HEK293 (cell line): ENCODE measurements at regions not wholly inside any gene's neighbourhood (a gene's known extent, or its start where the extent isn't known, plus 50 kb on each side); places are given as distances from the start of the nearest gene placed in this dataset.

Experiments used
- CTCF ChIA-PET: fragments of 350-600 bp; formaldehyde crosslinking; extraction: SDS; loops from one replicate; lab custom pipeline; 2021; ENCODE audit warnings: antibody characterized with exemption; lab: Yijun Ruan, JAX
- POLR2A ChIA-PET: fragments of 300-600 bp; formaldehyde crosslinking; extraction: SDS; loops from one replicate; lab custom pipeline; 2020; ENCODE audit warnings: antibody characterized with exemption, inconsistent platforms; lab: Yijun Ruan, JAX
- H3K27ac ChIP-seq: fragments of 200-500 bp; sonication (Bioruptor generic); 2 replicates; pipeline ENCODE4 v1.5.1; 2014; ENCODE audit warnings: low read depth, low read length, control low read depth, inconsistent platforms; ENCODE audit errors: extremely low read depth
- H3K36me3 ChIP-seq, 2 experiments: fragments of 200-500 bp in 1 of 2; sonication (Bioruptor generic) in 1 of 2; 1 replicate in 1 of 2; 2 replicates in 1 of 2; pipeline ENCODE4 v1.5.1; 2014 to 2017; ENCODE audit warnings: inconsistent platforms in 2 of 2, low read length in 2 of 2; ENCODE audit not compliant: control insufficient read depth in 2 of 2, insufficient read depth in 1 of 2
- H3K4me1 ChIP-seq: fragments of 200-500 bp; sonication (Bioruptor generic); 2 replicates; pipeline ENCODE4 v1.5.1; 2014; ENCODE audit warnings: mild to moderate bottlenecking, low read length, inconsistent platforms; ENCODE audit not compliant: control insufficient read depth, insufficient read depth
- H3K4me3 ChIP-seq: 2 replicates; pipeline ENCODE4 v1.5.1; 2011; ENCODE audit warnings: low read depth, mild to moderate bottlenecking, control low read depth, low read length, moderate library complexity
- H3K9me3 ChIP-seq: fragments of 200-500 bp; sonication (Bioruptor generic); 2 replicates; pipeline ENCODE4 v1.5.1; 2014; ENCODE audit warnings: low read depth, low read length, inconsistent platforms; ENCODE audit not compliant: control insufficient read depth, insufficient read depth
- ATF2 ChIP-seq: fragments of 450-650 bp; formaldehyde crosslinking; IDR thresholded peaks from 2 replicates; pipeline ENCODE4 v1.5.1; 2016; ENCODE audit warnings: missing biosample characterization, missing genetic modification characterization, low read depth
- BCL11A ChIP-seq: fragments of 450-650 bp; formaldehyde crosslinking; IDR thresholded peaks from 2 replicates; pipeline ENCODE4 v1.5.1; 2016; ENCODE audit warnings: low read depth, missing biosample characterization, missing genetic modification characterization
- EGR2 ChIP-seq: fragments of 450-650 bp; formaldehyde crosslinking; IDR thresholded peaks from 2 replicates; pipeline ENCODE4 v1.5.1; 2016; ENCODE audit warnings: low read depth, missing biosample characterization, missing genetic modification characterization
- FEZF1 ChIP-seq: fragments of 450-650 bp; formaldehyde crosslinking; IDR thresholded peaks from 2 replicates; pipeline ENCODE4 v1.5.1; 2016; ENCODE audit warnings: missing biosample characterization, missing genetic modification characterization
- MZF1 ChIP-seq: fragments of 450-650 bp; formaldehyde crosslinking; IDR thresholded peaks from 2 replicates; pipeline ENCODE4 v1.5.1; 2017; ENCODE audit warnings: missing biosample characterization, missing genetic modification characterization, borderline replicate concordance
- SETDB1 ChIP-seq: IDR thresholded peaks from one replicate; pipeline ENCODE4 v1.6.1; 2017; ENCODE audit warnings: mild to moderate bottlenecking, low read length, moderate library complexity, mixed read lengths; ENCODE audit not compliant: insufficient read length
- ZBTB1 ChIP-seq: fragments of 450-650 bp; formaldehyde crosslinking; IDR thresholded peaks from 2 replicates; pipeline ENCODE4 v1.5.1; 2016; ENCODE audit warnings: missing biosample characterization, missing genetic modification characterization
- ZBTB7A ChIP-seq: fragments of 450-650 bp; formaldehyde crosslinking; IDR thresholded peaks from 2 replicates; pipeline ENCODE4 v1.5.1; 2016; ENCODE audit warnings: low read depth, missing biosample characterization, missing genetic modification characterization
- ZIC2 ChIP-seq: fragments of 450-650 bp; formaldehyde crosslinking; IDR thresholded peaks from 2 replicates; pipeline ENCODE4 v1.5.1; 2016; ENCODE audit warnings: missing biosample characterization, missing genetic modification characterization
- ZNF133 ChIP-seq: fragments of 450-650 bp; formaldehyde crosslinking; IDR thresholded peaks from 2 replicates; pipeline ENCODE4 v1.5.1; 2016; ENCODE audit warnings: missing biosample characterization, missing genetic modification characterization
- ZNF2 ChIP-seq: fragments of 450-650 bp; formaldehyde crosslinking; IDR thresholded peaks from 2 replicates; pipeline ENCODE4 v1.5.1; 2016; ENCODE audit warnings: missing biosample characterization, missing genetic modification characterization
- ZNF274 ChIP-seq, 2 experiments: fragments of 200-500 bp in 1 of 2; fragments of 450-650 bp in 1 of 2; sonication (Bioruptor generic) in 1 of 2; formaldehyde crosslinking in 1 of 2; IDR thresholded peaks; 2 replicates each; pipeline versions ENCODE4 v1.5.1 to v1.6.1; 2014 to 2016; ENCODE audit warnings: borderline replicate concordance in 1 of 2, inconsistent platforms in 1 of 2, low read length in 1 of 2, missing biosample characterization in 1 of 2, missing genetic modification characterization in 1 of 2
- ZNF280C ChIP-seq: fragments of 450-650 bp; formaldehyde crosslinking; IDR thresholded peaks from 2 replicates; pipeline ENCODE4 v1.5.1; 2016; ENCODE audit warnings: missing biosample characterization, missing genetic modification characterization
- ZNF302 ChIP-seq: fragments of 450-650 bp; formaldehyde crosslinking; IDR thresholded peaks from 2 replicates; pipeline ENCODE4 v1.5.1; 2016; ENCODE audit warnings: missing biosample characterization, missing genetic modification characterization, low read depth
- ZNF350 ChIP-seq: fragments of 450-650 bp; formaldehyde crosslinking; IDR thresholded peaks from 2 replicates; pipeline ENCODE4 v1.5.0; 2017; ENCODE audit warnings: missing biosample characterization, mild to moderate bottlenecking, missing genetic modification characterization
- ZNF404 ChIP-seq: fragments of 450-650 bp; formaldehyde crosslinking; IDR thresholded peaks from 2 replicates; pipeline ENCODE4 v1.5.1; 2017; ENCODE audit warnings: missing biosample characterization, missing genetic modification characterization
- ZNF48 ChIP-seq: fragments of 450-650 bp; formaldehyde crosslinking; IDR thresholded peaks from 2 replicates; pipeline ENCODE4 v1.5.1; 2016; ENCODE audit warnings: missing biosample characterization, missing genetic modification characterization
- ZNF510 ChIP-seq: fragments of 450-650 bp; formaldehyde crosslinking; IDR thresholded peaks from 2 replicates; pipeline ENCODE4 v1.5.1; 2018; ENCODE audit warnings: mild to moderate bottlenecking, missing genetic modification characterization, missing biosample characterization; ENCODE audit not compliant: insufficient replicate concordance
- ZNF514 ChIP-seq: fragments of 450-650 bp; formaldehyde crosslinking; IDR thresholded peaks from 2 replicates; pipeline ENCODE4 v1.5.1; 2016; ENCODE audit warnings: missing biosample characterization, missing genetic modification characterization
- ZNF521 ChIP-seq: fragments of 450-650 bp; formaldehyde crosslinking; IDR thresholded peaks from 2 replicates; pipeline ENCODE4 v1.5.1; 2017; ENCODE audit warnings: missing biosample characterization, mild to moderate bottlenecking, missing genetic modification characterization
- ZNF548 ChIP-seq: fragments of 450-650 bp; formaldehyde crosslinking; IDR thresholded peaks from 2 replicates; pipeline ENCODE4 v1.5.1; 2016; ENCODE audit warnings: missing biosample characterization, missing genetic modification characterization
- ZNF549 ChIP-seq: fragments of 450-650 bp; IDR thresholded peaks from 2 replicates; pipeline ENCODE4 v1.5.1; 2018; ENCODE audit warnings: missing biosample characterization, missing genetic modification characterization, mild to moderate bottlenecking, inconsistent platforms, moderate library complexity
- ZNF571 ChIP-seq: fragments of 450-650 bp; formaldehyde crosslinking; IDR thresholded peaks from 2 replicates; pipeline ENCODE4 v1.5.0; 2017; ENCODE audit warnings: missing biosample characterization, missing genetic modification characterization
- ZNF658 ChIP-seq: fragments of 450-650 bp; formaldehyde crosslinking; IDR thresholded peaks from 2 replicates; pipeline ENCODE4; 2016; ENCODE audit warnings: missing biosample characterization, missing genetic modification characterization
- ZNF843 ChIP-seq: fragments of 450-650 bp; formaldehyde crosslinking; IDR thresholded peaks from 2 replicates; pipeline ENCODE4 v1.5.1; 2016; ENCODE audit warnings: missing biosample characterization, missing genetic modification characterization
- ZSCAN4 ChIP-seq: fragments of 450-650 bp; formaldehyde crosslinking; IDR thresholded peaks from 2 replicates; pipeline ENCODE4 v1.5.1; 2017; ENCODE audit warnings: missing biosample characterization, missing genetic modification characterization
- TF ChIP-seq, protein P1 (sequence below): fragments of 450-650 bp; formaldehyde crosslinking; IDR thresholded peaks from 2 replicates; pipeline ENCODE4 v1.5.1; 2016; ENCODE audit warnings: missing biosample characterization, missing genetic modification characterization

DNA sequence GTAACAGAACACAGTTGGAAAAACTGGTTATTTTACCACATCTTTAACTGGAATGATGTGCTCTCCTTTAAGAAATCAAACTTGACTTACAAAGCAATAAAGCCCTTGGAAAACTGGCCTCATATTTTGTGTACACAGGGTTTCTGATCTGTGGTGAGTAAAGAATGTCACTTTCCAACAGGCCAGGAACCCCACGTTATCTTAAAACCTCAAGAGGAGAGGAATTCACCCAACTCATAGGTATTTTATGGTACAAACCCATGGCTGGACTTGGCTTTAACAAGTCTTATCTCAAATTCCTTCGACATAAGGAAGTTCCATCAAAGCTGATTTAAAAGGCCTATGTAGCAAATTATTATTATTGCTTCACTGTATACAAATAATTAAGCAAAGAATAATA is 1735.1 kb downstream of the PCDH7 start:
- ChIA-PET POLR2A (no interaction called here), CTCF (interaction anchor here (0.7 kb wide), 1 partner anchor 30 kb away, joined by 3 read pairs; no protein-coding TSS in a partner anchor)
- Histone ChIP-seq H3K4me1 (no peaks in the 10 kb centered on the region), H3K9me3 (no peaks in the 10 kb centered on the region), H3K4me3 (no peak overlapping the region), H3K36me3 (no peaks in the 10 kb centered on the region), H3K27ac (no peak overlapping the region)
- TF ChIP-seq ZNF133 (tag by site-specific recombination): no peak
- TF ChIP-seq ZNF2 (tag by site-specific recombination): no peak
- no peak for TF ChIP-seq ATF2 (tag by site-specific recombination)
- no peak for TF ChIP-seq ZNF521 (tag by site-specific recombination)
- no peak for TF ChIP-seq ZNF843 (tag by site-specific recombination)
- no peak for TF ChIP-seq ZNF302
- no peak for TF ChIP-seq EGR2 (tag by site-specific recombination)
- TF ChIP-seq BCL11A (tag by site-specific recombination): no peak
- TF ChIP-seq ZNF350 (tag by site-specific recombination): no peak
- TF ChIP-seq FEZF1: no peak
- no peak for TF ChIP-seq ZNF48 (tag by site-specific recombination)
- no peak for TF ChIP-seq ZNF274 (IDR thresholded peaks at IDR 0.05; ENCODE audit: low read length)
- no peak for TF ChIP-seq ZNF274 (tag by site-specific recombination; IDR thresholded peaks at IDR 0.05; ENCODE audit: borderline replicate concordance)
- TF ChIP-seq ZNF549 (tag by site-specific recombination): no peak
- no peak for TF ChIP-seq ZIC2 (tag by site-specific recombination)

DNA sequence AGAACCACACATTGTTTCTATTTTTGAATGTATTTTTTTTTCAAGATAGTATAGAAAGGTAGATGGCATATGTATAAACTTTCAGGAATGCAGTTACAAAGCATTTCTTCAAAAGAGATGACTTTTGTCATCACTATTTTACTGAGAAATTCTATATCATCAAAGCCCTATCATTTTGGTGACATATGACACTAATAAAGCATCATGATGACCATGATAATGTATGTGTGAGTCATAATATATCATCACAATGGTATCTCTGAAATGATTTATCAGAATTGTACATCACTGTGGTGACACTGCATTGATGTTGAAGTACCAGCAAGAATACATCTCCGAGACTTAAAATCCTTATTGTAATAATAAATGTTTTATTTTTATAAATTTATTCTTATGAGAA is 1740.8 kb downstream of the PCDH7 start:
- H3K4me1 ChIP-seq: no peaks in the 10 kb centered on the region
- no peak overlapping the region for H3K4me3 ChIP-seq
- CTCF ChIA-PET: no interaction called here
- no peaks in the 10 kb centered on the region for H3K36me3 ChIP-seq
- no peak overlapping the region for H3K27ac ChIP-seq
- TF ChIP-seq SETDB1: no peak
- TF ChIP-seq, protein P1, sequence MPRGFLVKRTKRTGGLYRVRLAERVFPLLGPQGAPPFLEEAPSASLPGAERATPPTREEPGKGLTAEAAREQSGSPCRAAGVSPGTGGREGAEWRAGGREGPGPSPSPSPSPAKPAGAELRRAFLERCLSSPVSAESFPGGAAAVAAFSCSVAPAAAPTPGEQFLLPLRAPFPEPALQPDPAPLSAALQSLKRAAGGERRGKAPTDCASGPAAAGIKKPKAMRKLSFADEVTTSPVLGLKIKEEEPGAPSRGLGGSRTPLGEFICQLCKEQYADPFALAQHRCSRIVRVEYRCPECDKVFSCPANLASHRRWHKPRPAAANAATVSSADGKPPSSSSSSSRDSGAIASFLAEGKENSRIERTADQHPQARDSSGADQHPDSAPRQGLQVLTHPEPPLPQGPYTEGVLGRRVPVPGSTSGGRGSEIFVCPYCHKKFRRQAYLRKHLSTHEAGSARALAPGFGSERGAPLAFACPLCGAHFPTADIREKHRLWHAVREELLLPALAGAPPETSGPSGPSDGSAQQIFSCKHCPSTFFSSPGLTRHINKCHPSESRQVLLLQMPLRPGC (tag by site-specific recombination): no peak
- no peak for TF ChIP-seq ZNF658
- POLR2A ChIA-PET: no interaction called here
- H3K9me3 ChIP-seq: no peaks in the 10 kb centered on the region

DNA sequence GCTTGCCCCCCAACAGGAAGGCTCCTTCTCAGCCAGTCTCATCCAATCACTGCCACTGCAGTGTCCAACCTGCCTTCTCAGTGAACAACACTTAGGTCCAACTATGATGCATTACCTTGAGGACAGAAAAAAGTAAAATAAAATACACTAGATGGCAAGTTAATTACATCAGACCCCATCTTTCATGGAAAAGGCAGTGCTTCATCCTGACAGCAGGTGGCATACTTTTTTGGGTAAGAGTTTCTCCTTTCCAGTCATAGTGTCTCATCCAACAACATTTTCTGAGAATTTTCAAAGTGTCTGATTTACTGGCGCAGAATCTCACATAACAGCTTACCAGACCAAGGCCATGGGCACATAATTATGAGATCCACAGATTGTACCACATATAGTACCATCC is 1742.8 kb downstream of the PCDH7 start:
- POLR2A ChIA-PET: no interaction called here
- H3K4me1 ChIP-seq: no peaks in the 10 kb centered on the region
- H3K9me3 ChIP-seq: no peaks in the 10 kb centered on the region
- H3K36me3 ChIP-seq: no peaks in the 10 kb centered on the region
- no peak overlapping the region for H3K4me3 ChIP-seq
- H3K27ac ChIP-seq: no peak overlapping the region
- CTCF ChIA-PET: interaction anchor here (1.0 kb wide), 1 partner anchor 13 kb away, joined by 4 read pairs; no protein-coding TSS in a partner anchor
- no peak for TF ChIP-seq ZBTB7A (tag by site-specific recombination)
- no peak for TF ChIP-seq ZNF48 (tag by site-specific recombination)
- no peak for TF ChIP-seq ZBTB1 (tag by site-specific recombination)
- no peak for TF ChIP-seq ZNF274 (IDR thresholded peaks at IDR 0.05; ENCODE audit: low read length)
- TF ChIP-seq ZNF274 (tag by site-specific recombination; IDR thresholded peaks at IDR 0.05; ENCODE audit: borderline replicate concordance): no peak
- TF ChIP-seq ZSCAN4 (tag by site-specific recombination): no peak
- no peak for TF ChIP-seq ZNF510 (tag by site-specific recombination)
- no peak for TF ChIP-seq ZNF280C (tag by site-specific recombination)
- no peak for TF ChIP-seq MZF1
- no peak for TF ChIP-seq ZNF548 (tag by site-specific recombination)
- no peak for TF ChIP-seq ZNF404
- no peak for TF ChIP-seq ZNF571 (tag by site-specific recombination)
- TF ChIP-seq ZNF514: no peak
